GM18907 (cell line): ENCODE measurements at regions not wholly inside any gene's neighbourhood (a gene's known extent, or its start where the extent isn't known, plus 50 kb on each side); places are given as distances from the start of the nearest gene placed in this dataset.

Source experiments
- ATAC-seq: cut with Tn5 transposase; IDR thresholded peaks from one replicate; pipeline ENCODE4 v1.9.1; 2021; ENCODE audit warnings: mild to moderate bottlenecking, moderate library complexity; ENCODE audit not compliant: unreplicated experiment

DNA sequence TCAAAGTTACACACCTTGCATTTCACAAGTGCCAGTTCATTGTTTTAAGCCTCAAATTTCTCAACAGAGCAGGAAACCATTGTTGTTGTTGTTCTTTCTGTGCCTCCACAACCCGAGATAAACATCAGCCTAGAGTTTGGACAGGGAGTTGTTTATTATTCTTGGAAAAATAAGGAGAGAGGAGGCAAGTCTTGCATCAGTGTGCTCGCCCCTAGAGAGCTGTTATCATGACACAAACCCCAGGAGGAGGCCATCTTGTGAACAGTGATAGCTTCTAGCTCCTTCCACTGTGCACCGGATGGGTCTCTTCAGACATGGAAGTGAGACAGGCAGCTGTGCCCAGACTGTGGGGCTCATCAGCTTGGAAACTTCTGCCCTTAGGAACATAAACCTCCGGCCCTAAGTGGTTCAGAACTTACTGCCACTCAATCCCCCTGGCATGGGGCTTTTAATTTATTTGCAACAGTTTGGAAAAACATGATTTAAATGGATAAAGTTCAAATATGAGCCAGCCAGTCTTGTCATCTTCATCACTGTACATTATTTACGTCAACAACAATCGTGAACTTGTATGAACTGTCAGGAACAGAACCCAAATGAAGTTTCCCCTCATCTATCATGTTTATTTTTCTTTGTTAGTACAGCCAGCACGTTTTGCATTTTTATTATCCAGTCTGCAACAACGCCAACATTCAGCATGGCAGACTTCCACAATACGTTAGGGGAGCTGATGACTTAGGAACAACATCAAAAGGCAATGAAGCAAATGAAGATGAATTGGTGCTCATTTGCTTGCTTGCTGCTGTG is 181.7 kb upstream of the S1PR3 start:
- ATAC-seq: no peak

- ATAC-seq: no peak
These were observed 180.4 kb upstream of the S1PR3 start for GRCh38 chr9:88810826-88811225.

DNA sequence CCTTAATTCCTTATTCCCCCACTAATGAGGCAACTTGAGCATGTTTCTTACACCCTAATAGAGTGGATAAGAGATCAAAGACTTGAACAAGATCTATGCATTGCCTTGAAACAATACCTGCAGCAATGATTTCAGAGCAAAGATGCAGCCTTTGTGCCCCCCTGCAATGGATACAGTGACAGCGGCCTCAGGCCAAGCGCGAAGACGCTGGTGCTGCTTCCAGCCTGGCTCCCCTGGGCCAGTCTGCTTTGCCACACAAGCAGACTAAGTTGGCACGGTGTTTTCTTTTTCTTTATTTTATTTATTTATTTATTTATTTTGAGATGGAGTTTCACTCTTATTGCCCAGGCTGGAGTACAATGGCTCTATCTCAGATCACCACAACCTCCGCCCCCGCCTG is 179.8 kb upstream of the S1PR3 start:
- ATAC-seq: no peak

DNA sequence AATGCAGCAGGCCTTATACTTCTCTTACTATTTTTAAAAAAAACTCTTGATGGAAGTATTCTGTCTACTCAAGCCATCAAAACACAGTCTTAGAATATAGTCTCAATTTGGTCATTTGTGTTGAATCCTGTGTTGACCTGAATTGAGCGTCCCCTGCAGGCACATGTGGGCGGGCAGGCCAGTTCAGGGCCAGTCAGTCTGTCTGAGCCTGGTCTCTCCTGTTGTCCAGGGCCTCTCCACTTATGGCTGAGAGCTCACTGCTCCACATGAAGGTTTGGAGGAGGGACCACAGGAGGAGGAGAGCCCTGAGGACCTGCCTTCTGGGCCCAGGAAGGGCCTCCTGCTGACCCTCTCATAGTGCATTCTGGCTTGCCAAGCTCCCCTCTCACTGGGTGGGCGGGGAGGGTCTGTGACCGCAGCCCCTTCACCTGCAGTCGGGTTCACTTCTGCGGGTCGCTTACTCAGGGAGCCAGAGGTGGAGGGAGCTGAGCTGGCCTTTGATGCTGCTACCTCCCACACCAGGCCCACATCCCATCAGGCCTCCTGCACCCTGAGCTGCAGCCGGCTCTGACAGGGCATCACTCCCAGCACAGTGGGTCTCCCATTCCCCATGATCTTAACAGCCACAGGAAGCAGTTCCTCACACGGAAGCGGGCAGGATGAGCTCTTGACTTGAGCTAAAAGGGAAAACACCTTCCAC is 178.2 kb upstream of the S1PR3 start:
- ATAC-seq: no peak

DNA sequence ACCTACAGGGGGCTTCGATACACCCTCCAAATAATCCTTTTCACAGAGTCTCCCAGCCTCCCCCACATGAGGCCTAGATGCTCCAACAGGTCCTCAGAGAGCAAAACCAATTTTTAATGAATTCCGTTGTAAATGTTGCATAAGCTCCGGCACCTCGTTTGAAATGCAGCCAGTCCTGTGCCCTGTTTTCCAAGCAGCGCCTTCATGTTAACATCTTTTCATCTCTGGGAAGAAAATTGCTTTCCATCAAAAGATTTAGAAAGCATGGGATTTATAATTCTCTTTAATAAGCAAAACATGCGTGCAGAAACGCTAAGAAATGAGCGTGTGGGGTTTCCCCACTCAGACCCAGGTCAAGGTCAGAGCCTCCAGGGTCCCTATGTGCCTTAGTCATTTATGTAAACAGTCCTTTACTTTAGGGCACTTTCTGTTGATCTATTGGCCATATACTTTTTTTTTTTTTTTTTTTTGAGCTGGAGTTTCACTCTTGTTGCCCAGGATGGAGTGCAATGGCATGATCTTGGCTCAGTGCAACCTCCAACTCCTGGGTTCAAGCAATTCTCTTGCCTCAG is 177.5 kb upstream of the S1PR3 start:
- ATAC-seq: no peak

DNA sequence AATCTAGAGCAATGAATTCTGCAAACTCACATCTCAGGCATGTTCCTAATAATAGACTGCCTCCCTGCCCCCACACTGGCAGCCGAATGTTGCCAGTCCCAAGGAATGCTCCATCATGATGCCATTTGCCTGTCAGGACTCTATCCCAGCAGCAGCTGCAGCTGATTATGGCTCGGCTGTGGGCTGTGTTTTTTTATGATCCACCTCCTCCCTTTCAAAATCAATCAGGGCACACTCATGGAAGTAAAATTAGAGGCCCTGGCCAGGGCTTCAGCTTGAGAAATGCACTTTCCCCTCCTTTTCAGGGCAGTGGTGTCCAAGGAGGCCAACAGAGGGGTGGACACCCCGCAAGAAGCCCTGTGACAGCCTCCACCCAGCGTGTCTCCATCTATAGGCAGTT is 176.7 kb upstream of the S1PR3 start:
- ATAC-seq: no peak

GRCh38 chr9:88816141-88816540 is 175.1 kb upstream of the S1PR3 start:
- no peak for ATAC-seq

DNA sequence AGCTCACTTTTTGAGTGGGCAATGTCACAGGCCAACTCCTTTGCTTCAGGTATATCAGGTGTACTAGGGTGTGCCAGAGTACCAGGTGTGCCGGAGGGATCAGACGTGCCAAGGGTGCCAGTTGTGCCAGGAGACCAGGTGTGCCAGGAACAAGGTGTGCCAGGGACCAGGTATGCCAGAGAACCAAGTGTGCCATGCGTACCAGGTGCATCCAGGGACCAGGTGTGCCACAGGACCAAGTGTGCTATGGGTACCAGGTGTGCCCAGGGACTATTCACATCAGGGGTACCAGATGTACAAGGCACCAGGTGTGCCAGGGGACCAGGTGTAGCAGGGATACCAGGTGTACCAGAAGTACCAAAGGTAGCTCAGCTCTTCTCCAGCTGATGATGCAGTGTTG is 174.7 kb upstream of the S1PR3 start:
- no peak for ATAC-seq

DNA sequence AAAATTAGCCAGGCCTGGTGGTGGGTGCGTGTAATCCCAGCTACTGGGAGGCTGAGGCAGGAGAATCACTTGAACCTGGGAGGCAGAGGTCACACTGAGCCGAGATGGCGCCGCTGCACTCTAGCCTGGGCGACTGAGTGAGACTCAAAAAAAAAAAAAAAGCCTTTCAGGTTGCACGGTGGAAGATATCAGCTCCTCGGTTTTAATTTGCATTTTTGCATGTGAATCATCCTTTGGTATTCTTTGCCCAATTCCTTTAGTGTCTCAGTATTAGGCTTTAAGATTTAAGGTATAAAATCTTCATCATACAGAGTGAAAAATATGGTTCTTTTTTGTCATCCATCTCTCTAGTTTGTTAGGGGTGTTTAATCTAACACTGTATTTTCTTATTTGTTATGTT is 173.6 kb upstream of the S1PR3 start:
- no peak for ATAC-seq

DNA sequence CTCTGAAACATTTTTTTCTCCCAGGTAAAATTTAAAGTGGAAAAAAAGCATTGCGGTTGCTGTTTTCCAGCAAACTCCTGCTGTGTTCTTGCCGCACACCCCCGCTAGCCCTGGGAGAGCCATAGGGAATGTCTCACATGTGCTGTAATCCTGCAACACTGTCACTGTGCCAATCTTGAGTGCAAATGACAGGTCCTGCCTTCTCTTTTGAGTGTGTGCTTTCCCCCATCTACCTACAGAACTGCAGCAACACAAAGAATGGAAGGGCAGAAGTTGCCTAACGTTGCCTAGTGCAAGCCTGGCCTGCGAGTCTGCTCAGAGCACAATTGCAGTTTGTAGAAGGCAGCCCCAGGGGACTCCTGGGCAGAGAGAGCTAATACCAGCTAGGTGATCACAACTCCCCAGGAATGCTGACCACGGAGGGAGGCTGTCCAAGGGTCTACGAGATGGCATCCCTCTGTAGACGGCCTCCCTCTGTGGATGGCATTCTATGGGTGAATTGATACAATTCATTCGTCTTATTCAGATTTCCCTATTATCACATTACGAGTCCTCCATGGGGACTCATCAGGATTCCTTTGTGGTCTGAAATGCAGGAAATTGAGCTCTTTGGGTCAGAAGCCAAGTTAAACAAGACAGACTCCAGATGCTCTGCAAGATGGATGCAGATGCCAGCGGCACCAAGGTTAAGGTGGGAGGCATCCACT is 172.6 kb upstream of the S1PR3 start:
- ATAC-seq: no peak

DNA sequence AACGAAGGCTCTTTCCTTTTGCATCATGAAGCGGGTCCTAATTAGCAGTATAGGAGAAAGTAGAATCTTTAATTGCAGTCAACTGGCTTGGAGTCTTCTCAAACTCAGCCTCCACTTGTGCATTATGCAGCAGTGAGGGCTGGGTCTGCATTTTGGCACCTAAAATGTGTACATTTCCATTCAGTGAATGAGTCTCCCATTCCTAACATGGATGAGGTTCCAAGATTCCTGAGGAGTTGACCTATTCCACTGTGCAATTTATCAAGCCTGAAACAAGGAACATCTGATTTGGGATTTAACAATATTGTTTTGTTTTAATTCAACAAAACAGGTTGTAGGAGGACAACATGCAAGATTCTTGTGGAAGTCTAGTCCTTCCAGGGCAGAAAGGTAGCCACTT is 171.8 kb upstream of the S1PR3 start:
- no peak for ATAC-seq

GRCh38 chr9:88820055-88820454 is 171.2 kb upstream of the S1PR3 start:
- ATAC-seq: no peak

GRCh38 chr9:88821033-88821745 is 170.1 kb upstream of the S1PR3 start:
- no peak for ATAC-seq

- no peak for ATAC-seq
These were observed 169.5 kb upstream of the S1PR3 start for GRCh38 chr9:88821746-88822106.

GRCh38 chr9:88824711-88825110 is 166.6 kb upstream of the S1PR3 start:
- ATAC-seq: no peak

DNA sequence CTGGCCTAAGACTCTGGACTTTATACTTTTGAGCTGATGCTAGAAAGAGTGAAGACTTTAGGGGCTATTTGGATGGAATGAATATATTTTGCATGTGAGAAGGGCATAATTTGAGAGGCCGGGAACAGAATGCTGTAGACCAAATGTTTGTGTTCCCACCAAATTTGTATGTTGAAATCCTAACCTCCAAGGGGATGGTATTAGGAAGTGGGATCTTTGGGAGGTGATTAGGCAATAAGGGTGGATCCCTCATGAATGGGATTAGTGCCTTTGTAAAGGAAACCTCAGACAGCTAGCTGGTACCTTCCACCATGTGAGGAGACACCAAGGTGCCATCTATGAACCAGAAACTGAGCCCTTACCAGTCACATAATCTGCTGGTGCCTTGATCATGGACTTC is 165.1 kb upstream of the S1PR3 start:
- ATAC-seq: no peak

DNA sequence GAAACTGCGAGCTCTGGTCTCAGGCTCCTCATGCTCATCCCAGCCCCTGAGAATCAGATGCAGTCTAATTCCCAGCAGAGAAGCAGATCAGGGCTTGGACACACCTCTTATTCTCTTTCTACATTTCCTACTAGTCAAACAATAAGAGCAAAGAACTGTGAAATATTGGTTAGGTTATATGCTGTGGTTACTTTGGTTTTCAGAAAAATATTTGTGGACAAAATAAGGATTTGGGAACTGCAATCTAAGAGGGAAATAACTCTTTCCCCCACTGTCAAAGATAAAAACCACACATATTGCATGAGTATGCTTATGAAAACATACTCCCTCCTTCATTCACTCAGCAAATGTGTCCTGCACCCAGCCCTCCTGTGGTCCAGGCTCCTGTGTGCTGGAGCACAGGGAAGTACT is 164.5 kb upstream of the S1PR3 start:
- no peak for ATAC-seq

- ATAC-seq: no peak
These were observed 163.2 kb upstream of the S1PR3 start for GRCh38 chr9:88828018-88828417.

DNA sequence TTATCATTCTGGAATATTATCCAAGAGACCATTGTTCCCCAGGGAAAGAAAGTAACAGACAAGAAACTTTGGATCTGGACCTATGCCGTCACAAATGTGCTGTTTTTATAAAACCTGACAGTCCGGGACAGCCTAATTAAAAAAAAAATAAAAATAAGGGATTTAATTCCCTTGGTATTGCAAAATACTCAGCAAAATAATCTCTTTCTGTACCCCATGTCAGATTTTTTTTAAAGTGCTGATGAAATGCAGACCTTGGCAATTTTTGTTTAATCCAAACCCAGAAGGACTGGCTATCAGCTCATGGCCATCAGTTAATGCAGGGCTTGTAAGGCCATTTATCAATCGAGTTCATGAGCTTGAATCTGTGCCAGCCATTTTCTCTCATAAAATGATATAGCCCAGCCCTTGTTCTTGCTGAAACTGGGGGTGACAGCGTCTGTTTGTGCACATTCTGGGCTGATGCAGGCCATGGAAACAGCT is 162.7 kb upstream of the S1PR3 start:
- no peak for ATAC-seq

GRCh38 chr9:88829276-88829675 is 162.0 kb upstream of the S1PR3 start:
- ATAC-seq: peak; percentile 97
